MCF 10A (cell line): ENCODE measurements at regions not wholly inside any gene's neighbourhood (a gene's known extent, or its start where the extent isn't known, plus 50 kb on each side); places are given as distances from the start of the nearest gene placed in this dataset.

Experiments
- BruUV-seq: library from RNA; stranded (reverse); fragments of 400-500 nt; replicated peaks from 2 replicates; lab custom pipeline; 2021; lab: Mats Ljungman, UMichigan
- CTCF ChIA-PET: fragments of 300-600 bp; sonication (Branson Sonifier 250); formaldehyde crosslinking; extraction: SDS; loops from one replicate; lab custom pipeline; 2021; ENCODE audit warnings: antibody characterized with exemption, inconsistent platforms; lab: Yijun Ruan, JAX
- POLR2A ChIA-PET: fragments of 300-600, 350-650 bp; sonication (Branson Sonifier 250); formaldehyde crosslinking; extraction: SDS; loops from one replicate; lab custom pipeline; 2020; ENCODE audit warnings: antibody characterized with exemption, inconsistent platforms; lab: Yijun Ruan, JAX
- DNase-seq: peaks from one replicate; pipeline ENCODE4 v3.0.0-alpha.2; 2018; ENCODE audit not compliant: unreplicated experiment
- H3K27ac Mint-ChIP-seq: one replicate; pipeline ENCODE4 v1.8.0; 2022; ENCODE audit warnings: mild to moderate bottlenecking, low read depth, mixed read lengths; ENCODE audit not compliant: unreplicated experiment
- H3K27me3 Mint-ChIP-seq: one replicate; pipeline ENCODE4 v1.8.0; 2022; ENCODE audit warnings: mixed read lengths; ENCODE audit not compliant: insufficient read depth, unreplicated experiment
- H3K36me3 Mint-ChIP-seq: one replicate; pipeline ENCODE4 v1.8.0; 2022; ENCODE audit warnings: mild to moderate bottlenecking, moderate library complexity, mixed read lengths; ENCODE audit not compliant: insufficient read depth, unreplicated experiment
- H3K4me1 Mint-ChIP-seq: one replicate; pipeline ENCODE4 v1.8.0; 2022; ENCODE audit warnings: mixed read lengths; ENCODE audit not compliant: insufficient read depth, unreplicated experiment
- H3K4me3 Mint-ChIP-seq: one replicate; pipeline ENCODE4 v1.8.0; 2022; ENCODE audit warnings: mild to moderate bottlenecking, moderate library complexity, mixed read lengths; ENCODE audit not compliant: unreplicated experiment
- H3K9me3 Mint-ChIP-seq: one replicate; pipeline ENCODE4 v1.8.0; 2022; ENCODE audit warnings: mixed read lengths; ENCODE audit not compliant: unreplicated experiment
- intact Hi-C: fragments of 100-400 bp; cut with micrococcal nuclease; formaldehyde crosslinking; loops from 2 replicates; pipeline ENCODE4 v1.14.1; 2022
- TF ChIP-seq, protein P1 (sequence below): fragments of 200-600 bp; IDR thresholded peaks from one replicate; pipeline ENCODE4 v1.8.0; 2022; ENCODE audit warnings: antibody characterized with exemption, mild to moderate bottlenecking; ENCODE audit not compliant: unreplicated experiment

GRCh38 chr12:5200278-5201087 is 156.8 kb downstream of the KCNA5 start:
- no peaks in the 10 kb centered on the region for H3K27me3 Mint-ChIP-seq
- H3K27ac Mint-ChIP-seq: no peak overlapping the region
- BruUV-seq: no TSS peak
- H3K36me3 Mint-ChIP-seq: no peaks in the 10 kb centered on the region
- ChIA-PET CTCF (interaction anchor here (0.9 kb wide), 1 partner anchor 93 kb away, joined by 3 read pairs; no protein-coding TSS in a partner anchor), POLR2A (no interaction called here)
- no peak overlapping the region for H3K4me3 Mint-ChIP-seq
- peaks cover 37% of the 10 kb centered on the region for H3K9me3 Mint-ChIP-seq
- no peaks in the 10 kb centered on the region for H3K4me1 Mint-ChIP-seq
- no peak for DNase-seq
- intact Hi-C loops: no loop called here
- TF ChIP-seq, protein P1, sequence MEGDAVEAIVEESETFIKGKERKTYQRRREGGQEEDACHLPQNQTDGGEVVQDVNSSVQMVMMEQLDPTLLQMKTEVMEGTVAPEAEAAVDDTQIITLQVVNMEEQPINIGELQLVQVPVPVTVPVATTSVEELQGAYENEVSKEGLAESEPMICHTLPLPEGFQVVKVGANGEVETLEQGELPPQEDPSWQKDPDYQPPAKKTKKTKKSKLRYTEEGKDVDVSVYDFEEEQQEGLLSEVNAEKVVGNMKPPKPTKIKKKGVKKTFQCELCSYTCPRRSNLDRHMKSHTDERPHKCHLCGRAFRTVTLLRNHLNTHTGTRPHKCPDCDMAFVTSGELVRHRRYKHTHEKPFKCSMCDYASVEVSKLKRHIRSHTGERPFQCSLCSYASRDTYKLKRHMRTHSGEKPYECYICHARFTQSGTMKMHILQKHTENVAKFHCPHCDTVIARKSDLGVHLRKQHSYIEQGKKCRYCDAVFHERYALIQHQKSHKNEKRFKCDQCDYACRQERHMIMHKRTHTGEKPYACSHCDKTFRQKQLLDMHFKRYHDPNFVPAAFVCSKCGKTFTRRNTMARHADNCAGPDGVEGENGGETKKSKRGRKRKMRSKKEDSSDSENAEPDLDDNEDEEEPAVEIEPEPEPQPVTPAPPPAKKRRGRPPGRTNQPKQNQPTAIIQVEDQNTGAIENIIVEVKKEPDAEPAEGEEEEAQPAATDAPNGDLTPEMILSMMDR: no peak

DNA sequence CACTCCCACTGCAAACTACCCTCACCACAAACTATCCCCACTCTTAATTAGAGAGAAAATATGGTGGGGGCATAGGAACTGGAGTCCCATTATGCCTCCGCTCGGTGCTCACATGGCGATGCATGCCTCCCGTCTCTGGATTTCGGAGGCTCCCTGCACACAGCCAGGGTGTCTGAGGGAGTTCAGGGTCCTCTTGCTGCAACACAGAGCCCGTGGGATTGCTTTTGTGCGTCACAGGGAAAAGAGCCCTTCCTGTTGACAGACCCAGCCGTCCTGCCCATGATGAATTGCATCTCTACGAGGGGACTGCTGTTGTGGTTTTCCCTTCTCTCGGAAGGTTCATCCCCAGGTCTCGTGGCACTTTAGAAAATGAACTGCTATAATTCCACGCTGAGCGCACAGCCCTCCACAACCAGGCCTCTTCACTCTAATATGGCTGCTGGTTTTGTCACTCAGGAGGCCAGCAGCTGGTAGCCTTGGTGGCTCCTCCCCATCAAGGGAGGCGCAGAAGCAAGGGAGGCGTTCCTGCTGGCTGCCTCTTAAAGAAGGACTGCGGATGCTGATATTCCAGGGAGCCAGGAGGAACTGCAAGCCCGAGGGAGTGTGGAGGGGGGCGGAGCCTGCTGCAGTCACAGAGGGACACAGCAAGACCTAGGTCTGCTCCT is 158.0 kb downstream of the KCNA5 start:
- CTCF ChIA-PET: no interaction called here

GRCh38 chr12:5203274-5203673 is 159.6 kb downstream of the KCNA5 start:
- no peak for DNase-seq
- ChIA-PET CTCF (interaction anchor here (0.8 kb wide), 1 partner anchor 94 kb away, joined by 3 read pairs; no protein-coding TSS in a partner anchor), POLR2A (no interaction called here)
- Mint-ChIP-seq H3K4me3 (no peak overlapping the region), H3K36me3 (no peaks in the 10 kb centered on the region), H3K9me3 (peaks cover 40% of the 10 kb centered on the region), H3K4me1 (no peaks in the 10 kb centered on the region), H3K27ac (no peak overlapping the region), H3K27me3 (no peaks in the 10 kb centered on the region)
- TF ChIP-seq, protein P1: no peak
- BruUV-seq: no TSS peak
- intact Hi-C loops: no loop called here

More for the DNA sequence above, 158.0 kb downstream of the KCNA5 start:
- Mint-ChIP-seq H3K9me3 (peaks cover 35% of the 10 kb centered on the region), H3K36me3 (no peaks in the 10 kb centered on the region), H3K4me3 (no peak overlapping the region), H3K27ac (no peak overlapping the region), H3K27me3 (no peaks in the 10 kb centered on the region), H3K4me1 (no peaks in the 10 kb centered on the region)
- POLR2A ChIA-PET: no interaction called here
- TF ChIP-seq, protein P1: no peak
- intact Hi-C loops: no loop called here
- no peak for DNase-seq
- BruUV-seq: no TSS peak

DNA sequence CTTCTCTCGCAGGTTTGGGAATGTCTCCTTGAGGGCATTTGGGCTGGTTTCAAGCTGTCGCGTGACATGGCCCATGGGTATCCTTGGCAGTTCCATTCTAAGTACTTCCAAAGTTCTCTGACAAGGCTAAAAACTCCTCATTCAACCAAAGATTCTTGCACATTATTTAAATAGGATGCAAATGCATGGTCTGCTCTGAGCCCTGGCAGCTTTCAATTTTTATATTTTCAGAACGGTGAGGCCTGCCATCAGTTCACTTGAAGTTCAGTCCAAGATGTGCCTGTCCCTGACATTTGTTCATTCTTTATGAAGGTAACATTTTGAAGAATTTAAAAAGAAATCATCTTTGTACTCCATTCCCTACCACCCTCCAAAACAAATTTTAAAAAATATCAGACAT is 160.0 kb downstream of the KCNA5 start:
- no peaks in the 10 kb centered on the region for H3K27me3 Mint-ChIP-seq
- POLR2A ChIA-PET: no interaction called here
- no peak overlapping the region for H3K27ac Mint-ChIP-seq
- TF ChIP-seq, protein P1: no peak
- no peak for DNase-seq
- H3K9me3 Mint-ChIP-seq: peaks cover 44% of the 10 kb centered on the region
- no TSS peak for BruUV-seq
- H3K4me3 Mint-ChIP-seq: no peak overlapping the region
- CTCF ChIA-PET: interaction anchor here (0.8 kb wide), 1 partner anchor 93 kb away, joined by 3 read pairs; no protein-coding TSS in a partner anchor
- H3K36me3 Mint-ChIP-seq: no peaks in the 10 kb centered on the region
- no peaks in the 10 kb centered on the region for H3K4me1 Mint-ChIP-seq
- intact Hi-C loops: no loop called here
